DMS153 treated with DMSO at 0.1 percent for 48 hours (cell line): ENCODE measurements at regions not wholly inside any gene's neighbourhood (a gene's known extent, or its start where the extent isn't known, plus 50 kb on each side); places are given as distances from the start of the nearest gene placed in this dataset.
A peak's percentile ranks its signal among the peaks of the same experiment; 100 is the strongest.

ENCODE experiments used
- DNase-seq: peaks from one replicate; lab custom pipeline; 2025; ENCODE audit not compliant: unreplicated experiment; lab: John Stamatoyannopoulos, UW

DNA sequence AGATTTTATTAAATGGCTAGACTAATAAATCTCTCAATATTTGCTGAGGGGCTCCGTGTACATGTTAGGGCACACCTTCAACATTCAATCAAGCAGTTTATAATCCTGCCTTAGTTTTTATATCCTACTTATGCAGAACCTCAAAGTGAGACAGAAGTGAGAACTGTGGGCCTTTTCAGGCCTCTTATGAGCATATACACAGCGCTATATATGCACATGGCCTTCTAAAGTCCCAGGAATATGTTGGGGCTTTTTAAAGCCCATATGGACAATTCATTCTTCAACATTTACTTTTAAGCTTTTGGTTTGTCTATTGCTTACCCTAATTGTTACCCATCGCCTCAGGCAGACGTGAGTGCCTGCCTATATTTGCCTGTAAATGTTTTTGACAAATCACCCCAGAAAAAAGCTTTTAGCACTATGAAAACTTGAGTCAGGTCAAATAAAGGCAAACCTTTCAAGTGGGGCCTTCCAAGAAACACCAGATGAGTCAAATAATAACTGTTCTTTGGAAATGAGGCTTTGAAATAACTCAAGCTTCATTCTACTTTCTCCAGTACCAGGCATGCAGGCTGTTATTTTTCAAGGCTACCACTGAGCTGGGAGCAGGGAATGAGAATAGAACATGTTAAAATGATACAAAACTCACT lies 58.2 kb downstream of the ESM1 start:
- DNase-seq: no peak

DNA sequence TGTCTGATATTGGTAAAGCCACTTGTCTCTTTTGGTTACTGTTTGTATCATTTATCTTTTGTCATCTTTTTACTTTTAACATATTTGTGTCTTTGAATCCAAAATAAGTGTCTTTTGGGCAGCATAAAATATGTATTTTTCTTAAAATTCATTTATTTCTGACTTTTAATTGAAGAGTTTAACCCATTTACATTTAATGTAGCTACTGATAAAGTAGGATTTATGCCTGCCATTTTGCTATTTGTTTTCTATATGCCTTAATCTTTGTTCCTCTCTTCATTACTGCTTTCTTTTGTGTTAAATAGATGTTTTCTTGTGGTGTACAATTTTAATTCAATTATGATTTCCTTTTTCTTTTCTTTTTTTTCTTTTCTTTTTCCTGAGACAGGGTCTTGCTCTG lies 60.9 kb downstream of the ESM1 start:
- no peak for DNase-seq

DNA sequence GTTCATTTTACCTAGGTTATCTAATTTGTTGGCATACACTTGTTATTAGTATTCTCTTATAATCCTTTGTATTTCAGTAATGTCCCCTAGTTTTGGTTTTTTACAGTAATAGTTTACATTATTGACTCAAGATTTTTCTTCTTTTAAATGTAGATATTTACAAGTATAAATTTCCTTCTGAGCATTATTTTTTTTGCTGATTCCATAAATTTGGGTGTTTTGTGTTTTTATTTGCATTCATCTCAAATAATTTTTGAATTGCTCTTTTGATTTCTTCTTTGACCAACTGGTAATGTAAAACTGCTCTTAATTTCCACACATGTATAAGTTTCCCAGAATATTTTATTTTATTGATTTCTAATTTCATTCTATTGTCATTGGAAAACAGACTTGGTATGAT lies 68.1 kb downstream of the ESM1 start:
- DNase-seq: no peak

DNA sequence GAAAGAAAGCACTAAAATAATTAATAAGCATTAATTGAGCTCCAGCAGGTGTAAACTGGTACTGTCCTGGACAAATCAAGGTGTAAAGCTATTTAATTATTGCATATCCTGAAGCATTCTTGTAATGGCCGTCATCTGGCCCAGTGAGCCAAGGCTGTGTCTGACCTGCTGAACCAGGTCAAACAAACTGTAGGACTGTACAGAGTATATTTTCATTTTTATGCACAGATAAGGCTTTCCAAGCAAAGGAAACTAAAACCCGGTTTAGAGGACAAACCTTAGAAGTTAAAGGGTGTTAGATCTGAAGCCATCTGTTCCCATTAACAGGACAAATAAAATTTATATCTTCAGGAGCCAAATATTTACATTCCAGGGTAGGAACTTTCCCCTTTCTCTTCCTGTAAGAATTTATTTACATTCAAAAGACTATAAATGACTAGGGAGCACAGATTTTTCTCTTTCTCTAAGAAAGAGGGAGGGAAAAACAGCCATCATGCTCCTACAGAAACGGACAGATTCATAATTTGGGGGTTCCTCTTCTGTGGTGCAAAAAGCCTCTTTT lies 69.8 kb downstream of the ESM1 start:
- no peak for DNase-seq

DNA sequence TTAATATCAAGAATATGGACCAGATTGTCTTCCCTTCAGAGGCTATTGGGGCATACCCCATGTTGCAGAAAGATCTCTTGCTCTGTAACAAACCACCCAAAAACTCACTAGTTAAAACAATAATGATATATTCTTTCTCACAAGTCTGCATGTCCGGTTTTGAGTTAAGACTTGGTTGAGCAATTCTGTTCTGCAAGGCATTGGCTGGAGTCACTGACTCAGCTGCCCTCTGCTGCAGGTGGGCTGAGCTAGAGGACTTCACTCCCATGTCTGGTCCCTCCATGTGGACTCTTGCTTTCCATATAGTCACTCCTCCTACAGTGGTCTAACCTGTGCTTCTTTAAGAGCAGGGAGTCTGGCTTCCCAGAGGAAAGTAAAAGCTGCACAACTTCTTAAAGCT lies 73.4 kb downstream of the ESM1 start:
- no peak for DNase-seq

DNA sequence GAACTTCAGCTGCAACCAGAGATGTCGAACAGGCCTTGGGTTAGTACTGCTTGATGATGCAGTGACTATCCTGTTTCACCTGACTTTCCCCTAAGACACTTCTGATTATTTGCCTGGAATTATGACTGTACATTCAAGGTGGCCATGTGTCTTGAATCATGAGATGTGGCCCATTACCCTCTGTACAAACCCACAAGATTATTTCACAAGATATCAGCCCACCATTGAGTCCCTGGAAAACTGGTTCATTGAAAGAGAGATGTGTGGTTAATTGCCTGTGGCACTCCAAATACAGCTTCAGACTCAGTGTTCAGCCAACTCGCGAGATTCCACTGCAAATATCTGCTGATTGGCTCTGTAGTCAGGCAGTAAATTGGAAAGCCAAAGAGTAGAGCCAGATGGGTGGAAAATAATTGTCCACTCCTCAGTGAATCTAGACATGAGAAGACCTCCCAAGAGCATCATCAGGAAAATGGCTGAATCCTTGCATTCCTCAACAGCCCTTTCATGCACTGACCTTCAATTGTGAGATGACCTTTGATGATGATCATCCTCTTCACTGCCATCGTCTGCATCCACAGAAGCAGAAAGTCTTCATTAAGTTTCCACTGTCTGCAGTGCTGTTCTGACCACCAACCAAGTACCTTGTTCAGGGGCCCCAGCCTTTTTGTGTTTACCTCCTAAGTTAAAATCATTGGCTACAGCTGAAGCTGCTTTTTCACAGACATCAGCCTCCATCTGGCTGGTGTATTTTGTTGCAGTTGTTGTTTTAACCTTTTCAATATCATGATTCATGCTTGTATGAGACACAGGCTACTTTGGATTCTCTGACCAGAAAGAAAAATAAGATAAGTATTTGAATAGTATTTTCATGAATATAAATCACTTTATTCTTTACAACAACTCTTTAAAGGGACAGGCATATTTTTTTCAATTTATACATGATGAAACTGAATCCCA lies 75.2 kb downstream of the ESM1 start:
- DNase-seq: no peak

DNA sequence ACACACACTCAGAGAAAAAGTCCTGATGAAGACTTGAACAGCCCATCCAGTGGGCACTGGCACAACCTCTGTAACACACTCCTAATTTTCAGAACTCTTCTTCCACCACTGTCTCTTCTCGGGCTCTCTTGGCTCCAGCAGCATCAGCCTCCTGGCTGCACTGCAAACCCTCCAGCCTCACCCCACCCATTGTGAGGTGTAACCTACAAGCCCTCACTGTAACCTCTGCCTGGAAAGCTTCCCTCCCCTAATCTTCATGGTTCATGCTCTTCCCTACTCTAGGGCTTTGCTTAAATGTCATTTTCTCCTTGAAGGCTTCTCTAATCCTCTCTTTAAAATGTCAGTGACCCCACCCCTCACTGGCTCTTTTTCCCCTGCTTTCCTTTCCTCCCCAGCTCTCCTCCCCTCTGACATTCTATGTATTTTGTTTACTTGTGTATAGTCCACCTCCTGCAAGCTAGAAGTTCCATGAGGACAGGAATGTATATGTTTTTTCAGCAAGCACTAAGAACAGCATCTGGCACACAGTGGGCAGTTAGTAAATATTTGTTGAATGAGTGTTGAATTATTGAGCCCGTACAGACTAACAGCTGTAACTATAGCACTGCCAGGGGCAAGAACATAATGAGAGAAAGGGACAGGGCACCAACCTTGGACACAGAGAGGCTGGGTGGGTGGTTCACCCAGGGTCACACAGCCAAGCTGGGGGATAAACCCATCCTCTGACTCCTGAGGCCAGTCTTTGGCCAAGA lies 76.4 kb downstream of the ESM1 start:
- no peak for DNase-seq

DNA sequence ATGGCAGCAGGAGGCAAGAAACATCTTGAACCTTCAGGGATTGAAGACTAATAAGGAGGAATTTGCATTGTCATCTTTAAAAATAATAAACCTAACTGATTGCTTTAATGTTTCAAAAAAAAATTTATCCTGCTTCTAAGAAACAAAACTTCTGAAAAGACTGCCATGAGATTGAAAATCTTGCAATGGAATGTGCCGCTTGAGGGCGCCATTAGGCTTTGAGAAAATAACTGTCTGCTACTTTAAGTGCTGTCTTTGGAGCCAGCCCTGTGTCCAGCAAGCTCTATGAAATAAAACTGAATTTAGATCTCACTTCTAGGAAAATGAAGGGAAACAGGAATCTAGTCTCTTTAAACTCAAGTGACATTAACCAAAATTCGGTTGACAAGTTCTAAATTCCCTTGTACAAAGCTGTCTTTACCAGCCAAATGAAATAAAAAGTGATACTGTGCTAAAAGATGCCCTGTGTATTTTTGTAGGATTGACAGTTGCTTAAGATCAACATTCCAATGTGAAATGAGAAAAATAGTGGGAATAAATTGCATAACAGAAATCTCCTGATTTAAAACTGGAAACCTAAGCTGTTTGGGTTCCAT lies 79.4 kb downstream of the ESM1 start:
- DNase-seq: peak; percentile 18

DNA sequence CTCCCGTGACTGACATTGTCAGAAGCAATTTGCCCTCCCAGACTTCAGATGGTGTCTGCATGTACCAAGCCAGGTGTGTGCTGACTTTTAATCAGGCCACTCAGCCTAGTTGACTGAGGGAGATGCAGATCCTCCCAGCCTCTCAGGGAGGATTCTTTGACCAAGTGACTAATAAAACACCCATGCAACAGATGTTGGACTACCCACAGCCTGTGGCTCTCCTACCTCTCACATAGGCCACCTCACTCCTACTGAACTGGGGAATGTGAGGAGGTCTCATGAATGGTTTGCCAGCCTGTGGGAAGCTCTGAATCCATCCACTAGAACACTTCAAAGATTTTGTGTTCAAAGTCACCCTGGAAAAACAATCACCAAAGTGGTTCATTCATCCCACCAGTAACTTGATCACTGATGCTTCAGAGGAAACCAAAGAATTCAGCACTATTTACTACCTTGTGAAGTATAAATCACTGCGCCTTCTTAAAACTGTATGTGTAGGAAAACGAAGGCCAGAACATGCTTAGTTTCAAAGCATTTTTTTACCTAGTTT lies 80.1 kb downstream of the ESM1 start:
- DNase-seq: no peak

DNA sequence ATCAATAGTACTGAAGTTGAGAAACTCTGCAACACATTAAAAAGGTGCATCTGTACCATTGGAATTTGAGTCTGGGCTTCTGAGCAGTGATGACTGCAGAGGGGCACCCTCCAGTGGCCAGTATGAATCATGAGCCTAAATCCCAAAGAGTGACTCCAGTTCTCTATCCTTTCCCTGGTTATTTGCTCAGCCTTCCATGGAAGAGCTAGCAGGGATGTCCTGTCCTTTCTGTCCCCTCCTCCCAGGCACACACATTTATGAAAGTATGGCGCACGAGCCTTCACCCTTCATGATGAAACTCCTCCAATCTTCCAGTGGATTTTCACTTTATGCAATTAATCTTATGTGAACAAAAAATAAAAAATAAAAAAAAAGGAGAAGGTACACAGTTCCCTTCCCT lies 81.0 kb downstream of the ESM1 start:
- no peak for DNase-seq

DNA sequence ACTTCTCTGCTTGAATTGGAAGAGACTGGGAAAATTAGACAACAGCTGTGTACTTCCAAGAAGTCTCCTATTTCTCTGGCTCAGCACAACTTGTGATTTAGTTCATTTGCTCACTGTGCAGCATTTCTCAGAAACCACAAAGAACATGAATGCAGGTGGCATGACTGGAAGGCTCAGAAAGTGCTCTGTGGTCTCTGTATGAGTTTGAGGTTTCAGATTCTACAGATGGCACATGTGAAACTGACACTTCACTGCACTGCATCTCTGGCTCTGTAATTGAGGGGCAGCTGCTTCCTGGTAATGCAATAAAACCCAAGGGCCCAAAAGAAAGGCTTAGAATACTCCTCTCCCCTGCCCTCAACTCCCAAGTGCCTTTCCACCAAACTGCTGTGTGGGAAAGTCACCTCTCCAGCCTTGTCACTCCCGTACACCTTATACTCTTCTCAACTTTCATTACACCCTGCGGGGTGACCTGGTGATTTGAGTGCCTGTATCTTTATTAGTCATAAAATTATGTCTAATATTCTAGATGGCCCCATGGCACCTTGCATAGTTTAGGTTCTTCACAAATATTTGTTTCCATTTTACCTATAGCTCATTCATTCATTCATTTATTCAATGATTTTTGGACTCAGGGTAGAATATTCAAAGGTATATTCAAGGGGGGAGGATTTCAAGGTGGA lies 82.5 kb downstream of the ESM1 start:
- DNase-seq: no peak

DNA sequence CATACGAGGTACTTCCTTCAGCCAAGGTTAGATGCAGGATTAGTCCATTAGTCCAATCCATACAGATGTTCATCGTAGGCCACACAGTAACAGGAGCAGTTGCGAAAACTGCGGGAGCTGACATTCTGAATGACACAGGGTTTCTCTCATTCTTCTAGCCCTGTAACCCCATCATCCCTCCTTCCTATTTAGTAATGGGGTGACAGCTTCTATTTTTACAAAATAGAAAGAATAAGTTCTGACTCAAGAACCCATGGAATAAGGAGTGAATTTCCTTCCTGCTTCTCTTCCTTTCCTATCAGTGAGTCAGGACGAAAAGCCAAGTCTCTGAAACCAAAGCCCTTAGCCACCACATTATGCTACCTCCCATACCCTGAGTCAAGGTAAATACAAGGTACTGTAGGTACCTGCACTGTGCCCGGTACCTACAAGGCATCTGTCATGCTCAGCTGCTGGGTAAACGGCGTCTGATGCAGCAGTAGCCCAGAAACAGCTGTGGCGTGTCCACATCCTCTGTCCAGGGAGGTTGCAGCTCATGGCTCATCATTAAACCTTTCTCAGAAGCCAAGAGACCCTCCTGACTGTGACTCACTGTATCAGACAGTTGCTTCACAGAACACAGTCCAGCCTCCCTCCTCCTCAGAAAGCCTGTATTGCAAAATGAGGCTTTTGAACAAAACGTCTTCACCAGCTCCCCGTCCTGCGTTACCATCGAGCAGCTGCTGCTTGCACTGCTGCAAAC lies 84.2 kb downstream of the ESM1 start:
- DNase-seq: no peak

DNA sequence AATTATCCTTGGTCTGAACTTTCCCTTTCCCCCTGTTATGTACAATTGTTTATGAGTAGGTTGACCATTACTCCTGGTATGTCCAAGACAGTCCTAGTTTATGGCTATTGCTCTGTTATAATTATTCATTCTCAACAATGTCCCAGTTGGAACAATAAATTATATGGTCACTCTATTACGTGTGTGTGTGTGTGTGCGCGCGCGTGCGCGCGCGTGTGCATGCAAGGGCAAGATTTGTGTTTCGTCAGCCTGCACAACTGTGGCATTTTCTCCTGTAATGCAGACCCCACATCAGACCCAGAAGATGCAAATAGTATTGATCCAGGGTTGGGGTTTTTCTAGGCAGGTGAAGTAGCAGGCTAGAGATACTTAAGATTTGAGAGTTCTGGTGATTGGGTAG lies 88.4 kb downstream of the ESM1 start:
- no peak for DNase-seq

DNA sequence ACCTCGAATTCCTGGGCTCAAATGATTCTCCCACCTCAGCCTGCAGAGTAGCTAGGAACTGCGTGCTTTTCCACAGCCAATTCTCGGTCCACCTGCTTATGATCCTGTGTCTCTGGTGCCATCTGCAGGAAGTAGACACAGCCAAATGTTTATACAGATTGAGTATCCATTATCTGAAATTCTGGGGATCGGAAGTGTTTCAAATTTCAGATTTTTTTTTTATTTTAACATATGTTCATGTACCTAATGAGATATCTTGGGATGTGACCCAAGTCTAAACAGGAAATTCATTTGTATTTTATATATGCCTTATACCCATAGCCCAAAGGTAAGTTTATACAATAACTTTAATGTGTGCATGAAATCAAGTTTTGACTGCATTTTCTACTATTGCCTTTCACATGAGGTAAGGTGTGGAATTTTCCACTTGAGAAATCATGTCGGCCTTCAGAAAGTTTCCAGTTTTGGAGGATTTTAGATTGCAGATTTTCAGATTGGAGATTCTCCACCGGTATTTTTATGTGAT lies 89.5 kb downstream of the ESM1 start:
- DNase-seq: peak; percentile 8

DNA sequence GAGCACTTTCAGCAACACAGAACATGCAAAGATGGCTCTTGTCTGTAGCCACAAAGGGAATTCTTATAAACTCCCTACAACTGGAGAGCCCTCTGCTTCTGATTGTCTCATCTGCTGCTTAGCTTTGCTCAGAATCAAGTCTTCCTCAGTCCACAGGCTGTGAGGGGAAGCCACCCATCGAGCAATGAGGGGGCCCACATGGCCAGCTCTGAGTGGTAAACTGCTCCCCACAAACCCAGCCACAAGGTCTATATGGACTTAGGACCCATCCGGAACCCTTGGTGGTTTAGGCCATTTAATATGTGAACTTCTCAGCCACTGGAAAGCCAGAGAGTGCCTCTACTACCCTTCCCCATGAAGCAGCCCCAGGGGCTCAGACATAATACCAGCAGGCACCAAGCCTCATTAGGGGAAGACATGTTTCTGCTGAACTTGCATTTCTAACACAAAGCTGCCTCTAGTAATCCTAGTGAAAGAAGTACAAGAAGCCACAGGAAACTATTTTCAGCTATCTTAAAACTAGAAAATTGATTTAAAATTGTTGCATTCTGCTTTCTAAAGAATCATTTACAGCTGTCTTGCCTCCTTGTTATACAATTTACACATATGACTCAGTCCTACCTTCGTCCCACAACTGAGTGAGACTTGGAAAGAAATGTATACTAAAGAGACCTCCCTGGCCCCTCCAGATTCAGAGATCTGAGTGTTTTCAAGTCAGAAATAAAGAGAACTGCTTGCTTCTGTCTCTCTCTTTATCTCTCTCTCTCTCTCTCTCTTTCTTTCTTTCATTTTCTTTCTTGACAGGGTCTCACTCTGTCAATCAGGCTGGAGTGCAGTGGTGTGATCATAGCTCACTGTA lies 90.2 kb downstream of the ESM1 start:
- no peak for DNase-seq

DNA sequence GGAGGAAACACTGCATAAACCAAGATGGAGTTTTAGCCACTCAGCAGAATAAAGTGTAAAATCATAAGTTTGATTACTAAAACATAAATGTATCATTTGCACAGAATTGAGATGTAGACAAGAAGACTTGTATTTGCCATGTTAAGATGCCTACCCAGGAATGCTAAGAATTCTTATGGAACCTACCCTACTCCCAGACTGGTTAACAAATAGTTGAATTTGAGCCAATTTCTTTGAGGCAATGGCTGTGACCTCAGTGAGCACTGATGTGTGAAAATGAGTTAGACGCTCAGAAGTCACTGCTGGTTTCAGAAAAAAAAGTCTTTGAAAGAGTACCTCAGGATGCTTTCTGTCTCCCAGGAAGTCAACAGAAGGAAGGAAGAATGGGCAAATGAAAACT lies 95.6 kb downstream of the ESM1 start:
- no peak for DNase-seq

DNA sequence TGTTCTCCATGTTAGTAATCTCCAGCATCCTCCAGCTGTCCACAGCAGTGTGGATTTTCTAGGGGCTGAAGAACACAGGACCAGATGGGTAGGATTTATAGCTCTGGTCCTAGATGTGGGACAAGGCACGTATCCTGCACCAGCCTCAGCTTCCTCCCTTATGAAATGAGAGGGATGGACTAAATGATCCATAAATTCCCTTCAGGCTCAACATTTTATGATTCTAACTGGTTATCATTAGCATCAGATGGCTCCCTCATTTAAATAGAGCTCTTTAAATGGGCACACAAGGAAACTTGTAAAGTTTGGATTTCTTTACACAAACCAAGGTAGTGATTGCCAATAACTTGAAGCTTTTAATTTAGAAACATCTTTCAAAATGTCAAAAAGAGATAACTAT lies 97.7 kb downstream of the ESM1 start:
- DNase-seq: no peak

DNA sequence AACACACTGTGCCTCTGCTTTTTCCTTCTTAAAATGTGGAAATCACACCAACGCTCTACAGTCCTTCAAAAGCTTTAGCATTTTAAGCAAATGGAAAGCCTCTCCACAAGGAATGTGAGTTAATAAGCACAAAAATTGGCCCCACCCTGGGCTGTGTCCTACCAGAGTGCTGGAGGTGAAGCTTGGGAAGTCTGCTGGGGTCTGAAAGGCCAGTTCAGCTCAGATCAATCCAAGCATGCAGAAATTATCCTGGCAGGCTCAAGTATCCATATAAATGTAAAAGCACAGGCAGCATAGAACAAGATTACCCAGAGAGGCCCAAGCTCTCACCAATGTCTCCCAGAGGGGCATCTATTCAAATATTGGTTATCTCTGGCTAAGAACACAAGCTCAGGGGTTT lies 98.5 kb downstream of the ESM1 start:
- DNase-seq: no peak
